Stomach (tissue), 4 donors: ENCODE measurements at regions not wholly inside any gene's neighbourhood (a gene's known extent, or its start where the extent isn't known, plus 50 kb on each side); places are given as distances from the start of the nearest gene placed in this dataset.

Experiments
- EP300 ChIP-seq: sonication (generic); formaldehyde crosslinking; IDR thresholded peaks from one replicate; pipeline ENCODE4 v1.6.1; 2017; ENCODE audit warnings: antibody characterized with exemption
- POLR2A ChIP-seq, 4 donors: fragments of 450-650 bp; IDR thresholded peaks; one replicate each; pipeline ENCODE4 v1.6.1; 2016; ENCODE audit warnings: antibody characterized with exemption in 4 of 4, control low read depth in 2 of 4, mild to moderate bottlenecking in 1 of 4, moderate library complexity in 1 of 4
- TF ChIP-seq, protein P1 (sequence below), 7 experiments: fragments of 450-650 bp in 4 of 7; fragments of 200-600 bp in 3 of 7; sonication (generic) in 3 of 7; IDR thresholded peaks; one replicate each; pipeline ENCODE4 v1.5.1; 2016 to 2019; ENCODE audit warnings: antibody characterized with exemption in 7 of 7, control low read depth in 2 of 7, mild to moderate bottlenecking in 1 of 7

DNA sequence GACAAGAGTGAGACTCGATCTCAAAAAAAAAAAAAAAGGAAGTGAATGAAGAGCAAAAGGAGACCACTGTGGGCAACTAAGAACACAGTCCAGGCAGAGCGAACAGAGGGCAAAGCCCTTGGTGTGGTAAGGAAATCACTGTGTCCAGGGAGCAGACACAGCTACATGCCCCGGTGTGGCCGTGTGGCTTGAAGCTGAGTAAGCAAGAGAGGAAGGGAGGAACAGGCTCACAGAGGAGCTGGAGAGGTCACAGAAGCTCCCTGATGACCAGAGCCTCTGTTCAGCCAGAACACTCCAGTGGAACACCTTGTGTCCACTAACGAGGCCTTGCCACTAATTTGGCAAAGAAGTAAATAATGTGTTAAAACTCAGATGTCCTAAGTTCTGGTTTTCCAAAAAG lies 60.6 kb upstream of the GATA2 start:
- TF ChIP-seq, protein P1, sequence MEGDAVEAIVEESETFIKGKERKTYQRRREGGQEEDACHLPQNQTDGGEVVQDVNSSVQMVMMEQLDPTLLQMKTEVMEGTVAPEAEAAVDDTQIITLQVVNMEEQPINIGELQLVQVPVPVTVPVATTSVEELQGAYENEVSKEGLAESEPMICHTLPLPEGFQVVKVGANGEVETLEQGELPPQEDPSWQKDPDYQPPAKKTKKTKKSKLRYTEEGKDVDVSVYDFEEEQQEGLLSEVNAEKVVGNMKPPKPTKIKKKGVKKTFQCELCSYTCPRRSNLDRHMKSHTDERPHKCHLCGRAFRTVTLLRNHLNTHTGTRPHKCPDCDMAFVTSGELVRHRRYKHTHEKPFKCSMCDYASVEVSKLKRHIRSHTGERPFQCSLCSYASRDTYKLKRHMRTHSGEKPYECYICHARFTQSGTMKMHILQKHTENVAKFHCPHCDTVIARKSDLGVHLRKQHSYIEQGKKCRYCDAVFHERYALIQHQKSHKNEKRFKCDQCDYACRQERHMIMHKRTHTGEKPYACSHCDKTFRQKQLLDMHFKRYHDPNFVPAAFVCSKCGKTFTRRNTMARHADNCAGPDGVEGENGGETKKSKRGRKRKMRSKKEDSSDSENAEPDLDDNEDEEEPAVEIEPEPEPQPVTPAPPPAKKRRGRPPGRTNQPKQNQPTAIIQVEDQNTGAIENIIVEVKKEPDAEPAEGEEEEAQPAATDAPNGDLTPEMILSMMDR (IDR thresholded peaks at IDR 0.05): no peak
- TF ChIP-seq POLR2A (IDR thresholded peaks at IDR 0.05) (no peak), EP300 (no peak)
